IMR-90 (cell line): ENCODE measurements at regions not wholly inside any gene's neighbourhood (a gene's known extent, or its start where the extent isn't known, plus 50 kb on each side); places are given as distances from the start of the nearest gene placed in this dataset.

Source experiments
- ATAC-seq: fragments of 200-7000 bp; cut with Tn5 transposase; 2 replicates; pipeline ENCODE4 v1.9.1; 2020; ENCODE audit warnings: low read depth, mild to moderate bottlenecking, moderate library complexity
- BruUV-seq: library from RNA; stranded (reverse); fragments of 400-500 nt; replicated peaks from 2 replicates; lab custom pipeline; 2021; lab: Mats Ljungman, UMichigan
- CTCF ChIA-PET: fragments of 300-600 bp; formaldehyde crosslinking; extraction: SDS; loops from one replicate; lab custom pipeline; 2021; ENCODE audit warnings: antibody characterized with exemption; lab: Yijun Ruan, JAX
- POLR2A ChIA-PET: fragments of 300-600 bp; sonication (Branson Sonifier 250); formaldehyde crosslinking; loops from one replicate; lab custom pipeline; 2022; ENCODE audit warnings: antibody characterized with exemption; ENCODE audit not compliant: unreplicated experiment; lab: Charles Lee
- DNase-seq: peaks from one replicate; pipeline ENCODE4 v3.0.0; 2013
- H2AFZ ChIP-seq: replicated peaks from 2 replicates; pipeline ENCODE3; 2013; ENCODE audit warnings: low read length, mild to moderate bottlenecking; ENCODE audit not compliant: poor library complexity
- H2AK5ac ChIP-seq: 2 replicates; pipeline ENCODE4 v1.6.1; 2013; ENCODE audit warnings: low read depth, low read length, inconsistent platforms
- H2AK9ac ChIP-seq: replicated peaks from 2 replicates; pipeline ENCODE3; 2013; ENCODE audit warnings: mild to moderate bottlenecking, low read depth, low read length, moderate library complexity; ENCODE audit not compliant: poor library complexity
- H2BK120ac ChIP-seq: 2 replicates; pipeline ENCODE4 v1.6.1; 2013; ENCODE audit warnings: low read depth, low read length, inconsistent platforms
- H2BK15ac ChIP-seq: 3 replicates; pipeline ENCODE4 v1.6.1; 2013; ENCODE audit warnings: low read depth, low read length, inconsistent platforms
- H2BK20ac ChIP-seq: 2 replicates; pipeline ENCODE4 v1.6.1; 2013; ENCODE audit warnings: low read depth, mild to moderate bottlenecking, inconsistent platforms, low read length, moderate library complexity
- H2BK5ac ChIP-seq: 2 replicates; pipeline ENCODE4 v1.6.1; 2013; ENCODE audit warnings: mild to moderate bottlenecking, low read depth, low read length, inconsistent platforms; ENCODE audit not compliant: poor library complexity, severe bottlenecking
- H3K14ac ChIP-seq: replicated peaks from 2 replicates; pipeline ENCODE4 v1.6.1; 2013; ENCODE audit warnings: low read depth, low read length, inconsistent platforms
- H3K18ac ChIP-seq: 2 replicates; pipeline ENCODE4 v1.6.1; 2013; ENCODE audit warnings: low read depth, low read length, control low read depth
- H3K23ac ChIP-seq: 2 replicates; pipeline ENCODE4 v1.6.1; 2013; ENCODE audit warnings: low read depth, low read length, inconsistent platforms
- H3K27ac ChIP-seq: 2 replicates; pipeline ENCODE4 v1.5.1; 2013; ENCODE audit warnings: mild to moderate bottlenecking, control low read depth, low read length; ENCODE audit not compliant: insufficient read depth
- H3K27me3 ChIP-seq: 2 replicates; pipeline ENCODE4 v1.6.1; 2013; ENCODE audit warnings: low read length; ENCODE audit not compliant: control insufficient read depth, insufficient read depth
- H3K36me3 ChIP-seq: 2 replicates; pipeline ENCODE4 v1.6.1; 2013; ENCODE audit warnings: low read length, mixed read lengths; ENCODE audit not compliant: control insufficient read depth, insufficient read depth
- H3K4ac ChIP-seq: 2 replicates; pipeline ENCODE4 v1.6.1; 2013; ENCODE audit warnings: low read depth, low read length, inconsistent platforms
- H3K4me1 ChIP-seq: 2 replicates; pipeline ENCODE4 v1.6.1; 2013; ENCODE audit warnings: low read length, mixed read lengths; ENCODE audit not compliant: control insufficient read depth, insufficient read depth
- H3K4me2 ChIP-seq: 2 replicates; pipeline ENCODE4 v1.6.1; 2013; ENCODE audit warnings: low read depth, mild to moderate bottlenecking, control low read depth, low read length, moderate library complexity
- H3K4me3 ChIP-seq: 2 replicates; pipeline ENCODE4 v1.5.1; 2013; ENCODE audit warnings: low read depth, mild to moderate bottlenecking, control low read depth, low read length, moderate library complexity; ENCODE audit not compliant: insufficient read depth
- H3K56ac ChIP-seq: 2 replicates; pipeline ENCODE4 v1.6.1; 2013; ENCODE audit warnings: low read length, inconsistent platforms; ENCODE audit not compliant: insufficient read depth; ENCODE audit errors: extremely low read depth
- H3K79me1 ChIP-seq, 2 experiments: 2 replicates each; pipeline ENCODE4 v1.6.1; 2013; ENCODE audit warnings: low read length in 2 of 2, inconsistent platforms in 1 of 2, low read depth in 1 of 2
- H3K9ac ChIP-seq: 2 replicates; pipeline ENCODE4 v1.6.1; 2013; ENCODE audit warnings: low read depth, low read length, control low read depth
- H3K9me1 ChIP-seq: 2 replicates; pipeline ENCODE4 v1.6.1; 2013; ENCODE audit warnings: low read length, inconsistent platforms; ENCODE audit not compliant: insufficient read depth
- H3K9me3 ChIP-seq: 2 replicates; pipeline ENCODE4 v1.6.1; 2013; ENCODE audit warnings: low read length; ENCODE audit not compliant: control insufficient read depth, insufficient read depth
- H4K20me1 ChIP-seq: 2 replicates; pipeline ENCODE4 v1.6.1; 2013; ENCODE audit warnings: low read length, inconsistent platforms; ENCODE audit not compliant: insufficient read depth
- H4K5ac ChIP-seq: 2 replicates; pipeline ENCODE4 v1.6.1; 2013; ENCODE audit warnings: mild to moderate bottlenecking, low read depth, low read length, control low read depth
- H4K8ac ChIP-seq, 2 experiments: 2 replicates each; pipeline ENCODE4 v1.6.1; 2013; ENCODE audit warnings: low read depth in 2 of 2, low read length in 2 of 2, control low read depth in 1 of 2, inconsistent platforms in 1 of 2
- H4K91ac ChIP-seq: 2 replicates; pipeline ENCODE4 v1.6.1; 2013; ENCODE audit warnings: low read depth, low read length, inconsistent platforms; ENCODE audit not compliant: insufficient read depth
- BHLHE40 ChIP-seq: fragments of 150-350 bp; IDR thresholded peaks from 2 replicates; pipeline ENCODE4 v1.6.1; 2016; ENCODE audit warnings: mild to moderate bottlenecking, low read depth, low read length
- CEBPB ChIP-seq: IDR thresholded peaks from 2 replicates; pipeline ENCODE4 v1.6.1; 2012; ENCODE audit warnings: low read depth, low read length, improper control_type of control experiment
- CHD1 ChIP-seq: IDR thresholded peaks from 2 replicates; pipeline ENCODE4 v1.6.1; 2012; ENCODE audit warnings: low read depth, low read length, improper control_type of control experiment
- FOS ChIP-seq: fragments of 150-350 bp; IDR thresholded peaks from 2 replicates; pipeline ENCODE4 v1.6.1; 2016; ENCODE audit warnings: low read depth, low read length
- MAFK ChIP-seq: IDR thresholded peaks from 2 replicates; pipeline ENCODE4 v1.6.1; 2012; ENCODE audit warnings: low read depth, low read length, improper control_type of control experiment
- MAZ ChIP-seq: IDR thresholded peaks from 2 replicates; pipeline ENCODE4 v1.6.1; 2012; ENCODE audit warnings: low read depth, mild to moderate bottlenecking, low read length, improper control_type of control experiment, moderate library complexity, borderline replicate concordance
- MXI1 ChIP-seq: IDR thresholded peaks from 2 replicates; pipeline ENCODE4 v1.6.1; 2012; ENCODE audit warnings: low read depth, mild to moderate bottlenecking, low read length, moderate library complexity, borderline replicate concordance
- NFE2L2 ChIP-seq: fragments of 150-350 bp; IDR thresholded peaks from 2 replicates; pipeline ENCODE4 v1.6.1; 2016; ENCODE audit warnings: low read depth, mild to moderate bottlenecking, low read length
- POLR2A ChIP-seq: IDR thresholded peaks from 2 replicates; pipeline ENCODE4 v1.6.1; 2012; ENCODE audit warnings: mild to moderate bottlenecking, low read depth, low read length
- RAD21 ChIP-seq: IDR thresholded peaks from 2 replicates; pipeline ENCODE4 v1.6.1; 2012; ENCODE audit warnings: low read length, improper control_type of control experiment
- RCOR1 ChIP-seq: IDR thresholded peaks from 2 replicates; pipeline ENCODE4 v1.6.1; 2012; ENCODE audit warnings: mild to moderate bottlenecking, low read length, improper control_type of control experiment; ENCODE audit not compliant: insufficient replicate concordance
- RFX5 ChIP-seq: IDR thresholded peaks from 2 replicates; pipeline ENCODE4 v1.8.0; 2012; ENCODE audit warnings: low read depth, mild to moderate bottlenecking, low read length, moderate library complexity
- SMC3 ChIP-seq: fragments of 150-350 bp; IDR thresholded peaks from 2 replicates; pipeline ENCODE4 v1.6.1; 2016; ENCODE audit warnings: low read depth, mild to moderate bottlenecking, antibody characterized with exemption, low read length, moderate library complexity
- WGBS, 2 experiments: methylation state at CpG; one replicate each; pipeline versions ENCODE4 v1.1.5 to v1.1.7; 2013; ENCODE audit warnings: missing lambda C conversion rate in 2 of 2; ENCODE audit not compliant: insufficient read length in 1 of 2; ENCODE audit errors: extremely low coverage in 2 of 2; 5-methylcytosine and 5-hydroxymethylcytosine counted together
- dilution Hi-C: fragments of 300-500 bp; cut with HindIII; formaldehyde crosslinking; loops from one replicate; pipeline ENCODE4 v1.14.3; 2018; ENCODE audit warnings: low sequenced_read_pairs; ENCODE audit not compliant: unreplicated experiment
- in situ Hi-C: fragments of 300-500 bp; cut with MboI; formaldehyde crosslinking; loops from 3 replicates; pipeline ENCODE4 v1.14.3; 2019; ENCODE audit warnings: low sequenced_read_pairs, inconsistent platforms, mixed read lengths
- intact Hi-C: fragments of 100-400 bp; cut with micrococcal nuclease; formaldehyde crosslinking; loops from 2 replicates; pipeline ENCODE4 v1.10.0; 2022
- TF ChIP-seq, protein P1 (sequence below): fragments of 150-350 bp; IDR thresholded peaks from 2 replicates; pipeline ENCODE4 v1.6.1; 2016; ENCODE audit warnings: low read depth, mild to moderate bottlenecking, low read length, moderate library complexity, borderline replicate concordance
- TF ChIP-seq, protein P2 (sequence below): fragments of 150-350 bp; IDR thresholded peaks from 2 replicates; pipeline ENCODE4 v1.6.1; 2017; ENCODE audit warnings: mild to moderate bottlenecking, antibody characterized with exemption, low read length, low read depth
- TF ChIP-seq, protein P3 (sequence below): conservative IDR thresholded peaks from 2 replicates; pipeline ENCODE4 v1.5.1; 2012; ENCODE audit warnings: mild to moderate bottlenecking, low read depth, low read length, improper control_type of control experiment

DNA sequence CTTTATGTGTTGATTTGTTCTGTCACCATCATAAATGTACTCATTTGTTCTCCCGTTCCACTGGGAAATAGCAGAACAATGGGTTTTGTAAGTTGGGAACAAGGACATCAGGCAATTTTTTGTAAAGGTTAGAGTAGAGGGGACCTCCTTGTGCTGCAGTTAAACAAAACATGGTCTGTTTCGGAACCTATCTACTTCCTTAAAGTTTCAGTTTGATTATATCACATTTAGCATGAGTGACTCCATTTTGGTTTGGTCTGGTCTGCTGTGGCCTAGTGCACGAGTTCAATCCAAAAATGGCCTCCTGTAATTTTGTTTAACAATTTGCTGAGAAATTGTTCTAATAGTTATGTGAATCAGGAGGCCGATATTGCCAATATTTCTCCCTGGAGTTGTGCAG, 372.7 kb downstream of the NUAK1 start:
- Histone ChIP-seq H2AK5ac (no peak overlapping the region), H2AFZ (no peak overlapping the region), H2BK15ac (no peak overlapping the region), H3K27ac (no peak overlapping the region), H3K14ac (no peak overlapping the region), H4K5ac (no peak overlapping the region), H3K4me2 (no peak overlapping the region), H3K9me1 (no peaks in the 10 kb centered on the region), H3K9me3 (no peaks in the 10 kb centered on the region), H3K9ac (no peak overlapping the region), H3K4me3 (no peak overlapping the region), H3K4me1 (no peaks in the 10 kb centered on the region), H2BK120ac (no peak overlapping the region), H3K4ac (no peak overlapping the region), H2AK9ac (no peak overlapping the region), H3K27me3 (peaks cover 6% of the 10 kb centered on the region), H3K56ac (no peak overlapping the region), H3K23ac (no peak overlapping the region), H4K91ac (no peak overlapping the region), H3K36me3 (no peaks in the 10 kb centered on the region), H2BK20ac (no peak overlapping the region), H4K8ac (no peak overlapping the region), H3K18ac (no peak overlapping the region), H3K79me1 (no peaks in the 10 kb centered on the region), H4K20me1 (no peaks in the 10 kb centered on the region), H2BK5ac (no peak overlapping the region)
- ChIA-PET CTCF (no interaction called here), POLR2A (no interaction called here)
- BruUV-seq = no TSS peak
- dilution Hi-C loops = no loop called here
- intact Hi-C loops = no loop called here
- DNase-seq (no peak), ATAC-seq (no peak)
- WGBS, 2 experiments = no CpG with 5 or more reads among the region's 4 CpGs
- TF ChIP-seq, protein P1, sequence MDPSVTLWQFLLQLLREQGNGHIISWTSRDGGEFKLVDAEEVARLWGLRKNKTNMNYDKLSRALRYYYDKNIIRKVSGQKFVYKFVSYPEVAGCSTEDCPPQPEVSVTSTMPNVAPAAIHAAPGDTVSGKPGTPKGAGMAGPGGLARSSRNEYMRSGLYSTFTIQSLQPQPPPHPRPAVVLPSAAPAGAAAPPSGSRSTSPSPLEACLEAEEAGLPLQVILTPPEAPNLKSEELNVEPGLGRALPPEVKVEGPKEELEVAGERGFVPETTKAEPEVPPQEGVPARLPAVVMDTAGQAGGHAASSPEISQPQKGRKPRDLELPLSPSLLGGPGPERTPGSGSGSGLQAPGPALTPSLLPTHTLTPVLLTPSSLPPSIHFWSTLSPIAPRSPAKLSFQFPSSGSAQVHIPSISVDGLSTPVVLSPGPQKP = no peak
- no peak for TF ChIP-seq BHLHE40
- TF ChIP-seq NFE2L2 = no peak
- no peak for TF ChIP-seq CHD1
- no peak for TF ChIP-seq FOS
- no peak for TF ChIP-seq SMC3
- TF ChIP-seq, protein P2, sequence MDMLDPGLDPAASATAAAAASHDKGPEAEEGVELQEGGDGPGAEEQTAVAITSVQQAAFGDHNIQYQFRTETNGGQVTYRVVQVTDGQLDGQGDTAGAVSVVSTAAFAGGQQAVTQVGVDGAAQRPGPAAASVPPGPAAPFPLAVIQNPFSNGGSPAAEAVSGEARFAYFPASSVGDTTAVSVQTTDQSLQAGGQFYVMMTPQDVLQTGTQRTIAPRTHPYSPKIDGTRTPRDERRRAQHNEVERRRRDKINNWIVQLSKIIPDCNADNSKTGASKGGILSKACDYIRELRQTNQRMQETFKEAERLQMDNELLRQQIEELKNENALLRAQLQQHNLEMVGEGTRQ = no peak
- TF ChIP-seq RFX5 = no peak
- no peak for TF ChIP-seq RAD21
- TF ChIP-seq CEBPB = no peak
- no peak for TF ChIP-seq MAZ
- no peak for TF ChIP-seq POLR2A
- TF ChIP-seq MAFK = no peak
- TF ChIP-seq, protein P3, sequence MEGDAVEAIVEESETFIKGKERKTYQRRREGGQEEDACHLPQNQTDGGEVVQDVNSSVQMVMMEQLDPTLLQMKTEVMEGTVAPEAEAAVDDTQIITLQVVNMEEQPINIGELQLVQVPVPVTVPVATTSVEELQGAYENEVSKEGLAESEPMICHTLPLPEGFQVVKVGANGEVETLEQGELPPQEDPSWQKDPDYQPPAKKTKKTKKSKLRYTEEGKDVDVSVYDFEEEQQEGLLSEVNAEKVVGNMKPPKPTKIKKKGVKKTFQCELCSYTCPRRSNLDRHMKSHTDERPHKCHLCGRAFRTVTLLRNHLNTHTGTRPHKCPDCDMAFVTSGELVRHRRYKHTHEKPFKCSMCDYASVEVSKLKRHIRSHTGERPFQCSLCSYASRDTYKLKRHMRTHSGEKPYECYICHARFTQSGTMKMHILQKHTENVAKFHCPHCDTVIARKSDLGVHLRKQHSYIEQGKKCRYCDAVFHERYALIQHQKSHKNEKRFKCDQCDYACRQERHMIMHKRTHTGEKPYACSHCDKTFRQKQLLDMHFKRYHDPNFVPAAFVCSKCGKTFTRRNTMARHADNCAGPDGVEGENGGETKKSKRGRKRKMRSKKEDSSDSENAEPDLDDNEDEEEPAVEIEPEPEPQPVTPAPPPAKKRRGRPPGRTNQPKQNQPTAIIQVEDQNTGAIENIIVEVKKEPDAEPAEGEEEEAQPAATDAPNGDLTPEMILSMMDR = no peak
- no peak for TF ChIP-seq MXI1
- TF ChIP-seq RCOR1 = no peak
- in situ Hi-C loops = no loop called here
